A549 (cell line): ENCODE measurements at regions not wholly inside any gene's neighbourhood (a gene's known extent, or its start where the extent isn't known, plus 50 kb on each side); places are given as distances from the start of the nearest gene placed in this dataset.

Source experiments
- ATAC-seq, 2 experiments: fragments of 200-7000 bp in 1 of 2; fragments of >200 bp in 1 of 2; cut with Nextera tagmentation in 1 of 2; cut with Tn5 transposase in 1 of 2; 3 replicates each; pipeline versions ENCODE4 v1.8.0 to v1.9.1; 2018 to 2020; ENCODE audit warnings: mild to moderate bottlenecking in 1 of 2, moderate library complexity in 1 of 2
- CTCF ChIA-PET: fragments of 300-600 bp; sonication (Branson Sonifier 250); formaldehyde crosslinking; extraction: SDS; loops from one replicate; lab custom pipeline; 2021; ENCODE audit warnings: antibody characterized with exemption, inconsistent platforms; lab: Yijun Ruan, JAX
- POLR2A ChIA-PET: fragments of 350-600 bp; formaldehyde crosslinking; extraction: SDS; loops from one replicate; lab custom pipeline; 2021; ENCODE audit warnings: antibody characterized with exemption, inconsistent platforms; lab: Yijun Ruan, JAX
- DNase-seq, 2 experiments: peaks; one replicate each; pipeline versions ENCODE4 v3.0.0 to v3.0.0-alpha.2; 2011 to 2016; ENCODE audit warnings: low read depth in 1 of 2, low spot score in 1 of 2
- FAIRE-seq: peaks from 2 replicates; lab custom pipeline; 2011; peaks lifted over from hg19 to GRCh38; lab: Jason Lieb, UNC
- H3K27ac ChIP-seq, 2 experiments: fragments of >200 bp; sonication (Bioruptor Twin); formaldehyde crosslinking; 3 replicates each; pipeline ENCODE4 v1.5.1; 2016 to 2017
- H3K4me1 ChIP-seq: fragments of >200 bp; sonication (Bioruptor Twin); formaldehyde crosslinking; 3 replicates; pipeline ENCODE4 v1.6.1; 2016
- H3K4me2 ChIP-seq: fragments of >200 bp; sonication (Bioruptor Twin); formaldehyde crosslinking; 3 replicates; pipeline ENCODE4 v1.6.1; 2016
- H3K4me3 ChIP-seq: fragments of >200 bp; sonication (Bioruptor Twin); formaldehyde crosslinking; 3 replicates; pipeline ENCODE4 v1.5.1; 2016
- H3K9me3 ChIP-seq: fragments of >200 bp; sonication (Bioruptor Twin); formaldehyde crosslinking; 3 replicates; pipeline ENCODE4 v1.6.1; 2016
- BHLHE40 ChIP-seq: IDR thresholded peaks from 2 replicates; pipeline ENCODE4 v1.6.1; 2012; ENCODE audit warnings: low read depth, low read length, inconsistent platforms
- CBX2 ChIP-seq: fragments of 200-600 bp; sonication (generic); IDR thresholded peaks from 2 replicates; pipeline ENCODE4 v1.6.1; 2016; ENCODE audit warnings: low read depth, mild to moderate bottlenecking, borderline replicate concordance
- EHF ChIP-seq: fragments of 250-450 bp; sonication (Bioruptor Pico); IDR thresholded peaks from 2 replicates; pipeline ENCODE4 v1.5.0; 2020; ENCODE audit warnings: mild to moderate bottlenecking
- EP300 ChIP-seq, 2 experiments: fragments of >200 bp; sonication (Bioruptor Twin); formaldehyde crosslinking; IDR thresholded peaks; 2 replicates in 1 of 2; 3 replicates in 1 of 2; pipeline ENCODE4 v1.6.1; 2016 to 2017
- ESRRA ChIP-seq: fragments of 150-350 bp; IDR thresholded peaks from 2 replicates; pipeline ENCODE4 v1.6.1; 2014; ENCODE audit warnings: mild to moderate bottlenecking, low read length, borderline replicate concordance
- FOSB ChIP-seq: fragments of 250-450 bp; sonication (Bioruptor Pico); IDR thresholded peaks from 2 replicates; pipeline ENCODE4 v1.5.0; 2020; ENCODE audit warnings: mild to moderate bottlenecking, moderate library complexity
- FOSL2 ChIP-seq, 2 experiments: fragments of 450-650 bp in 1 of 2; fragments of >200 bp in 1 of 2; sonication (Bioruptor Twin) in 1 of 2; formaldehyde crosslinking; IDR thresholded peaks; 2 replicates each; pipeline versions ENCODE4 v1.5.0 to v1.6.1; 2016 to 2020; ENCODE audit warnings: mild to moderate bottlenecking in 1 of 2, moderate library complexity in 1 of 2
- GATA3 ChIP-seq: IDR thresholded peaks from 2 replicates; pipeline ENCODE4 v1.6.1; 2012; ENCODE audit warnings: borderline replicate concordance
- HES2 ChIP-seq: fragments of >200 bp; sonication (Bioruptor Twin); formaldehyde crosslinking; IDR thresholded peaks from 2 replicates; pipeline ENCODE4 v1.6.1; 2016
- HEYL ChIP-seq: fragments of 250-450 bp; sonication (Bioruptor Pico); IDR thresholded peaks from 2 replicates; pipeline ENCODE4 v1.8.0; 2021; ENCODE audit warnings: mild to moderate bottlenecking, moderate library complexity
- HMGXB4 ChIP-seq: fragments of 250-450 bp; sonication (Bioruptor Pico); IDR thresholded peaks from 2 replicates; pipeline ENCODE4 v1.5.0; 2021; ENCODE audit warnings: mild to moderate bottlenecking, moderate library complexity, borderline replicate concordance
- HOXB5 ChIP-seq: fragments of 250-450 bp; sonication (Bioruptor Pico); IDR thresholded peaks from 2 replicates; pipeline ENCODE4 v1.5.0; 2020; ENCODE audit warnings: mild to moderate bottlenecking, moderate library complexity
- KDM1A ChIP-seq: fragments of 200-600 bp; sonication (generic); IDR thresholded peaks from 2 replicates; pipeline ENCODE4 v1.6.1; 2016; ENCODE audit warnings: low read depth, mild to moderate bottlenecking
- KDM5A ChIP-seq: fragments of 200-600 bp; sonication (generic); IDR thresholded peaks from 2 replicates; pipeline ENCODE4 v1.6.1; 2016; ENCODE audit warnings: antibody characterized with exemption, mild to moderate bottlenecking
- MAZ ChIP-seq: fragments of 150-350 bp; IDR thresholded peaks from 2 replicates; pipeline ENCODE4 v1.6.1; 2014; ENCODE audit warnings: antibody characterized with exemption, low read depth, low read length, borderline replicate concordance
- MYC ChIP-seq: IDR thresholded peaks from 2 replicates; pipeline ENCODE4 v1.6.1; 2012; ENCODE audit warnings: mild to moderate bottlenecking, inconsistent platforms, low read length, improper control_type of control experiment, borderline replicate concordance
- NR3C1 ChIP-seq: fragments of >200 bp; sonication (Bioruptor Twin); formaldehyde crosslinking; IDR thresholded peaks from 3 replicates; pipeline ENCODE4 v1.6.1; 2017
- PBX3 ChIP-seq: IDR thresholded peaks from 2 replicates; pipeline ENCODE4 v1.6.1; 2012
- PHF8 ChIP-seq: fragments of 200-600 bp; sonication (generic); IDR thresholded peaks from 2 replicates; pipeline ENCODE4 v1.6.1; 2016; ENCODE audit warnings: low read depth, mild to moderate bottlenecking, antibody characterized with exemption, moderate library complexity, borderline replicate concordance
- POLR2A ChIP-seq: IDR thresholded peaks from 2 replicates; pipeline ENCODE4 v1.6.1; 2012; ENCODE audit warnings: mild to moderate bottlenecking, low read length
- POLR2AphosphoS2 ChIP-seq: conservative IDR thresholded peaks from 2 replicates; pipeline ENCODE4 v1.6.1; 2012; ENCODE audit warnings: low read length, improper control_type of control experiment, inconsistent platforms
- RARB ChIP-seq: fragments of 250-450 bp; sonication (Bioruptor Pico); IDR thresholded peaks from 2 replicates; pipeline ENCODE4 v1.8.0; 2021; ENCODE audit warnings: mild to moderate bottlenecking, moderate library complexity
- RCOR1 ChIP-seq: fragments of 150-350 bp; IDR thresholded peaks from 2 replicates; pipeline ENCODE4 v1.6.1; 2014; ENCODE audit warnings: antibody characterized with exemption, low read length, low read depth
- RFX5 ChIP-seq: fragments of 450-650 bp; IDR thresholded peaks from 2 replicates; pipeline ENCODE4 v1.7.1; 2014; ENCODE audit warnings: antibody characterized with exemption, mild to moderate bottlenecking, moderate library complexity
- RNF2 ChIP-seq: fragments of 200-600 bp; sonication (generic); IDR thresholded peaks from 2 replicates; pipeline ENCODE4 v1.6.1; 2016; ENCODE audit warnings: low read depth, mild to moderate bottlenecking, antibody characterized with exemption, moderate library complexity, borderline replicate concordance
- ZNF302 ChIP-seq: fragments of 250-450 bp; sonication (Bioruptor Pico); IDR thresholded peaks from 2 replicates; pipeline ENCODE4 v1.9.0; 2021; ENCODE audit warnings: inconsistent platforms, mild to moderate bottlenecking, moderate library complexity
- ZSCAN20 ChIP-seq: fragments of 250-450 bp; sonication (Bioruptor Pico); IDR thresholded peaks from 2 replicates; pipeline ENCODE4 v1.8.0; 2022; ENCODE audit warnings: mild to moderate bottlenecking, moderate library complexity
- WGBS: methylation state at CpG from one replicate; pipeline ENCODE4 v1.1.6; 2017; ENCODE audit errors: missing lambda C conversion rate; 5-methylcytosine and 5-hydroxymethylcytosine counted together
- TF ChIP-seq, protein P1 (sequence below): IDR thresholded peaks from 2 replicates; pipeline ENCODE4 v1.6.1; 2012
- TF ChIP-seq, protein P2 (sequence below): IDR thresholded peaks from 2 replicates; pipeline ENCODE4 v1.6.1; 2012; ENCODE audit warnings: low read depth, borderline replicate concordance

DNA sequence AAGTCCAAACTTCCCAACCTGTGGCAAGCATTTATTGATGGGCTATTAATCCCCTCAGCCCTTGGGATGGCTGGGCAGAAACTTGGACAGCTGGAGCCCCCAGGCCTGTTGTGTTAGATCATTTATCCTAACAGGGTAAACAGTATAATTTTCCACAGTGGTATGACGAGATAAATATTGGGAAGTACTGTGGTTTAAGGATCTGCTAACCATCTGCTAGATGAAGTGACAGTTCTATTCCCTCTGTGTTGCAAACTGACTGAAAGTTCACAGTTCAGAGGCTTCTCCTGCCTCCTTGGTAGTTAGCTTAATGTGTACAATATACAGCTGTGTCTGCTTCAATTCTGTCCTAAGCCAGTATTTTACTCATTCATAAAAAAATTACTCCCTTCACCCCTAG is 127.5 kb upstream of the CHODL start (continued):
- TF ChIP-seq PBX3 (no peak), KDM5A (no peak), FOSB (CRISPR knock-in tag) (no peak), CBX2 (no peak), RARB (CRISPR knock-in tag) (no peak), HOXB5 (CRISPR knock-in tag) (no peak), HES2 (no peak), POLR2AphosphoS2 (no peak), RNF2 (no peak), PHF8 (no peak)
- TF ChIP-seq, protein P1, sequence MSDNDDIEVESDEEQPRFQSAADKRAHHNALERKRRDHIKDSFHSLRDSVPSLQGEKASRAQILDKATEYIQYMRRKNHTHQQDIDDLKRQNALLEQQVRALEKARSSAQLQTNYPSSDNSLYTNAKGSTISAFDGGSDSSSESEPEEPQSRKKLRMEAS: no peak

DNA sequence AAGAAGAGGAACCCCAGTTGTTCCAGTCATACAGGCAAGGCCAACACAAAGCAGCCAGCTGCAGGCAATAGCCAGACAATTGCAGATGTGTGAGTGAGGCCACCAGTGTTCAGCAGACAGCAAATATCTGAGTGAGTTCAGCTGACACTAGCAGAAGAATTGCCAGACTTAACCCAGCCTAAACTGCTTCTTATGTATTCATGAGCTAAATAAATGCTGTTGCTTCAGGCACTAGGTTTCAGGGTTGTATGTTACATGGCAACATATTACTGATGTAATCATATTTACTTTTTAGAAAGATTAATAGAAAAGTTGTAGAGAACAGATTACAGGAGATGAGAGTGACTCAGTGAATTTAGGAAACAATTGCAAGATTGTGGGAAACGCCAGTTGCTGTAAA is 129.8 kb upstream of the CHODL start:
- DNase-seq: no peak
- Histone ChIP-seq H3K9me3 (no peaks in the 10 kb centered on the region), H3K4me2 (no peak overlapping the region), H3K4me1 (no peaks in the 10 kb centered on the region), H3K4me3 (no peak overlapping the region), H3K27ac (no peak overlapping the region)
- POLR2A ChIA-PET: no interaction called here
- WGBS: 0% methylated on average over 1 of the region's 1 CpG
- no peak for ATAC-seq
- no peak for TF ChIP-seq RFX5
- TF ChIP-seq, protein P2, sequence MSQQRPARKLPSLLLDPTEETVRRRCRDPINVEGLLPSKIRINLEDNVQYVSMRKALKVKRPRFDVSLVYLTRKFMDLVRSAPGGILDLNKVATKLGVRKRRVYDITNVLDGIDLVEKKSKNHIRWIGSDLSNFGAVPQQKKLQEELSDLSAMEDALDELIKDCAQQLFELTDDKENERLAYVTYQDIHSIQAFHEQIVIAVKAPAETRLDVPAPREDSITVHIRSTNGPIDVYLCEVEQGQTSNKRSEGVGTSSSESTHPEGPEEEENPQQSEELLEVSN: no peak
- no peak for TF ChIP-seq KDM1A
- no peak for TF ChIP-seq BHLHE40
- TF ChIP-seq HMGXB4: no peak
- TF ChIP-seq, protein P1: no peak
- TF ChIP-seq MYC: no peak
- TF ChIP-seq GATA3: no peak
- TF ChIP-seq ZSCAN20: no peak
- TF ChIP-seq ZNF302 (CRISPR knock-in tag): no peak
- TF ChIP-seq HEYL (CRISPR knock-in tag): no peak
- no peak for TF ChIP-seq PHF8
- TF ChIP-seq MAZ: no peak
- TF ChIP-seq CBX2: no peak
- CTCF ChIA-PET: no interaction called here
- FAIRE-seq: no peak

- DNase-seq (no peak), ATAC-seq (no peak), FAIRE-seq (no peak)
- Histone ChIP-seq H3K9me3 (no peaks in the 10 kb centered on the region), H3K4me3 (no peak overlapping the region), H3K4me1 (no peaks in the 10 kb centered on the region), H3K4me2 (no peak overlapping the region), H3K27ac (no peak overlapping the region)
- POLR2A ChIA-PET: no interaction called here
- CTCF ChIA-PET: no interaction called here
- no peak for TF ChIP-seq CBX2
- no peak for TF ChIP-seq NR3C1
- TF ChIP-seq FOSL2 (IDR thresholded peaks at IDR 0.05): no peak
- TF ChIP-seq FOSL2 (CRISPR knock-in tag; IDR thresholded peaks at IDR 0.05): no peak
- TF ChIP-seq PHF8: no peak
- no peak for TF ChIP-seq FOSB (CRISPR knock-in tag)
- TF ChIP-seq POLR2AphosphoS2: no peak
- TF ChIP-seq BHLHE40: no peak
- TF ChIP-seq EP300 (IDR thresholded peaks at IDR 0.05): no peak
- no peak for TF ChIP-seq EHF (CRISPR knock-in tag)
- TF ChIP-seq, protein P2: no peak
- no peak for TF ChIP-seq POLR2A
- no peak for TF ChIP-seq HMGXB4
- no peak for TF ChIP-seq HES2
- no peak for TF ChIP-seq RCOR1
- no peak for TF ChIP-seq ESRRA
Measured at GRCh38 chr21:18104802-18105201, 139.8 kb upstream of the CHODL start.
